ENCODE measurements at regions not wholly inside any gene's neighbourhood (a gene's known extent, or its start where the extent isn't known, plus 50 kb on each side); places are given as distances from the start of the nearest gene placed in this dataset.

- DNase-seq (ENCODE audit: low spot score), result no peak
- no peaks in the 10 kb centered on the region for H3K27me3 Mint-ChIP-seq (ENCODE audit: unreplicated experiment)
- TF ChIP-seq CTCF (IDR thresholded peaks at IDR 0.05; ENCODE audit: unreplicated experiment), result no peak
- no peak overlapping the region for H3K27ac Mint-ChIP-seq (ENCODE audit: unreplicated experiment)
- no peaks in the 10 kb centered on the region for H3K9me3 Mint-ChIP-seq (ENCODE audit: unreplicated experiment)
- H3K36me3 Mint-ChIP-seq (ENCODE audit: low read depth, unreplicated experiment), result no peaks in the 10 kb centered on the region
- no peak overlapping the region for H3K4me3 Mint-ChIP-seq (ENCODE audit: unreplicated experiment)
- H3K4me1 Mint-ChIP-seq (ENCODE audit: unreplicated experiment), result no peaks in the 10 kb centered on the region
Observed at GRCh38 chr5:120043431-120043830, 414.1 kb downstream of the FAM170A start.

GRCh38 chr5:120052916-120053828 lies 410.9 kb upstream of the PRR16 start:
- Mint-ChIP-seq H3K27ac (ENCODE audit: unreplicated experiment) (no peak overlapping the region), H3K4me3 (ENCODE audit: unreplicated experiment) (no peak overlapping the region), H3K27me3 (ENCODE audit: unreplicated experiment) (no peaks in the 10 kb centered on the region), H3K4me1 (ENCODE audit: unreplicated experiment) (no peaks in the 10 kb centered on the region), H3K9me3 (ENCODE audit: unreplicated experiment) (no peaks in the 10 kb centered on the region), H3K36me3 (ENCODE audit: low read depth, unreplicated experiment) (no peaks in the 10 kb centered on the region)
- DNase-seq (ENCODE audit: low spot score), result no peak
- no peak for TF ChIP-seq CTCF (IDR thresholded peaks at IDR 0.05; ENCODE audit: unreplicated experiment)

- no peak for DNase-seq (ENCODE audit: low spot score)
- Mint-ChIP-seq H3K4me3 (ENCODE audit: unreplicated experiment) (no peak overlapping the region), H3K4me1 (ENCODE audit: unreplicated experiment) (no peaks in the 10 kb centered on the region), H3K27ac (ENCODE audit: unreplicated experiment) (no peak overlapping the region), H3K9me3 (ENCODE audit: unreplicated experiment) (no peaks in the 10 kb centered on the region), H3K27me3 (ENCODE audit: unreplicated experiment) (no peaks in the 10 kb centered on the region), H3K36me3 (ENCODE audit: low read depth, unreplicated experiment) (no peaks in the 10 kb centered on the region)
- TF ChIP-seq CTCF (IDR thresholded peaks at IDR 0.05; ENCODE audit: unreplicated experiment), result no peak
Observed at GRCh38 chr5:120053841-120054240, 410.3 kb upstream of the PRR16 start.

- no peaks in the 10 kb centered on the region for H3K36me3 Mint-ChIP-seq (ENCODE audit: low read depth, unreplicated experiment)
- no peaks in the 10 kb centered on the region for H3K4me1 Mint-ChIP-seq (ENCODE audit: unreplicated experiment)
- H3K27ac Mint-ChIP-seq (ENCODE audit: unreplicated experiment), result no peak overlapping the region
- no peaks in the 10 kb centered on the region for H3K9me3 Mint-ChIP-seq (ENCODE audit: unreplicated experiment)
- DNase-seq (ENCODE audit: low spot score), result no peak
- H3K27me3 Mint-ChIP-seq (ENCODE audit: unreplicated experiment), result no peaks in the 10 kb centered on the region
- no peak overlapping the region for H3K4me3 Mint-ChIP-seq (ENCODE audit: unreplicated experiment)
- TF ChIP-seq CTCF (IDR thresholded peaks at IDR 0.05; ENCODE audit: unreplicated experiment), result no peak
Observed at GRCh38 chr5:120055858-120056257, 408.2 kb upstream of the PRR16 start.

GRCh38 chr5:120062515-120062917 lies 401.6 kb upstream of the PRR16 start:
- no peak for TF ChIP-seq CTCF (IDR thresholded peaks at IDR 0.05; ENCODE audit: unreplicated experiment)
- DNase-seq (ENCODE audit: low spot score), result no peak
- H3K36me3 Mint-ChIP-seq (ENCODE audit: low read depth, unreplicated experiment), result no peaks in the 10 kb centered on the region
- peaks cover 2% of the 10 kb centered on the region for H3K27me3 Mint-ChIP-seq (ENCODE audit: unreplicated experiment)
- H3K9me3 Mint-ChIP-seq (ENCODE audit: unreplicated experiment), result no peaks in the 10 kb centered on the region
- no peak overlapping the region for H3K27ac Mint-ChIP-seq (ENCODE audit: unreplicated experiment)
- H3K4me1 Mint-ChIP-seq (ENCODE audit: unreplicated experiment), result peaks cover 4% of the 10 kb centered on the region
- no peak overlapping the region for H3K4me3 Mint-ChIP-seq (ENCODE audit: unreplicated experiment)
